GM19035 (cell line): ENCODE measurements at regions not wholly inside any gene's neighbourhood (a gene's known extent, or its start where the extent isn't known, plus 50 kb on each side); places are given as distances from the start of the nearest gene placed in this dataset.

Experiments
- ATAC-seq: cut with Tn5 transposase; IDR thresholded peaks from one replicate; pipeline ENCODE4 v1.9.1; 2021; ENCODE audit not compliant: unreplicated experiment

DNA sequence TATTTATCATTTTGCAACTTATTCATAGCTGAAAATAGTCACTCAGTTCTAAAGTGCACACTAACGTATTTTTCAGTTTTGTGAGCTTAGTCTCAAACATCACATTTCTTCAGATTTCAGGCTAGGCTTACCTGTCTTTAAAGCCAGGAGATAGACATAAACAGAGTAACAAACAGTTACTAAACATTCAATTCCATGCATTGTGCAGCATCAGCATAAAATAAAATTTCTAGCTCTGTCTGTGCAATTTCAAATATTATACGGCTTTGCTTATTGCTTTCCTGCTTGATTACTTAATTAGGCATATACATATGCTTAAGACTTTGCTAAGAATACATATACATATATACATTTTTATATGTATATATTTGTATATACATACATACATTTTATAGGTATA, 637.0 kb downstream of the NR4A2 start:
- no peak for ATAC-seq

DNA sequence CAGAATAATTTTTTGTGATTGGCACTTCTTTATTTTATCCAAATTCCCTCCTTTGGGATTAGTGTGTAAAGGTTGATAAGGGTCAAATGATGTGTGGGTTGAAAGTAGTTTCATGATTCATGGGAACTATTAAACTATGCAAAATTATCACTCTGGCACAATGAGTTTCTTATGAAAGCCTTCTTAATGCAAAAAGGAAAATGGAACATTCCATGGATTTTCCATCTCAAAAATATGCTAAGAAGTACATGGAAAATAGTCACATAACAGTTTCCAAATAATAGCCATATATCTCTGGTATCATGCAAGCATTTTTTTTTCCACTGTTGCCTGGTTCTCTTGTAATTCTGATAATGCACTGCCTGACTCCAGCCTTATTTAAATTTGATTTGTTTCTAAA, 639.7 kb downstream of the NR4A2 start:
- ATAC-seq: no peak

GRCh38 chr2:155692106-155692505, 640.4 kb downstream of the NR4A2 start:
- ATAC-seq: no peak

DNA sequence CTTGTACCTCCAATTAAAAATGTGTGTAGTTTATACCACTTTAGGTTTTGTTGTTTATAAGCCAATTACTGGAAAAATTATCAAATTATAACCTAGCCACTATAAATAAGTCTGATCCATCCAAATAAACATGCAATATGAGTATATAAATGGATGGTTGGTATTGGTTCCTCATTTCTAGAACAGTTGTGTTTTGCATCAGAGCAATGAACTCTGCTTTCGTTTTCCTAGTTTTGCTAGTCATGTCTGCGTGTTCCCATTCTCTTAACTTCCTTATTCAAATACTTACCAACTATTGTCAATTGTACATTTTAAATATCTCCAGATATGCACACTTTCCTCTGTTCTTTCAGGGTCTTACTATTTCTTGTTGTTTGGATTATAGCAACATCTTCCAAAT, 641.7 kb downstream of the NR4A2 start:
- peak; percentile 87 for ATAC-seq

GRCh38 chr2:155689791-155690190, 642.7 kb downstream of the NR4A2 start:
- no peak for ATAC-seq

DNA sequence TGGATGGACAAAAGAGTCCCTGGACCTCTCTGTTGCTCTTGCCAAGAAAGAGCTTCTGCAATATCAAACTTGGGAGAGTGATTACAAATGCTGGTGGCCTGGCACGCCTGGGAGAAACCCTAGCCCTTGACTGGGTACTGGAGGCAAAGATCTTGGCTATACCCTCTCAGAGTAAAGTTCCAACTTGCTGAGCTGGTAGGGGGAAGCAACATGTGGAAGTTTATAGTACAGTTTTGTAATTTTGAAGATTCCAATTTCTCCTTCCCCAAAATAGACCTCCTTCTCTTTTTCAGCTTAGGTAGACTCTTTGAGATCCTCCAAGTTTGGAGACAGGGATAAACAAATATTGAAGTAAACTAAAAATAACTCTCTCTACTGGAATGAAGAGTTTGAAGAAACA, 645.3 kb downstream of the NR4A2 start:
- ATAC-seq: no peak

DNA sequence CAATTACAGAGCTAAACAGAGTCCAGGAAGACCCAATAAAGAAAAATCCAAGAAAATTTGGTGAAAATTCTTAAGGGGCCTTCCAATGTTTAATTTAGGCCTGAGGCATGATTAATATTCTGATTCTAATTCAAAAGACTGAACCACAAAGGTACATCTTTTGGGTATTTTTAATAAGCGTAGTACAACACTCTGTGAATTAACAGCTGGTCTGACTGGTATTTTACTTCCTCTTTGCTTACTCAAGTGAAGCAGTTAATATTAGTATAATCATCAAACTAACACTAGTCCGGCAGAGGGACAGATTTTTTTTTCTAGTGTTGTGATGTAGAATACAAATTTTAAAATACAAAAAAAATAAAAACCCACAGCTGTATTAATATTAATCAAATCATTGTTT, 652.9 kb downstream of the NR4A2 start:
- no peak for ATAC-seq

DNA sequence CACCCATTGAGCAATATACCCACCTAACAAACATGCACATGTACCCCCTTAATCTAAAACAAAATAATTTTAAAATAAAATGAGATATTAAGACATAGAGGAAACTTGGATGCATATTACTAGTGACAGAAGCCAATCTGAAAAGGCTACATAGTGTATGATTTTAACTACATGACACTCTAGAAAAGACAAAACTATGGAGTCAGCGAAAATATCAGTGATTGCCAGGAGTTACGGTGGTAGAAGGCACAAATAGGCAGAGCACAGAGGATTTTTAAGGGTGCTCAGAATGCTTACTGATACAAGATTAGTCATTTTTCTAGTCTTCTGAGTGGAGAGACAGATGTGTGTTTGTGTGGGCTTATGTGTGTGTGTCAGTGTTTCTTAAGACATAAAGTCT, 656.6 kb downstream of the NR4A2 start:
- no peak for ATAC-seq

- ATAC-seq: no peak
Observed at GRCh38 chr2:155665704-155666103, 666.8 kb downstream of the NR4A2 start.

- no peak for ATAC-seq
Observed at GRCh38 chr2:155663265-155663664, 669.3 kb downstream of the NR4A2 start.

DNA sequence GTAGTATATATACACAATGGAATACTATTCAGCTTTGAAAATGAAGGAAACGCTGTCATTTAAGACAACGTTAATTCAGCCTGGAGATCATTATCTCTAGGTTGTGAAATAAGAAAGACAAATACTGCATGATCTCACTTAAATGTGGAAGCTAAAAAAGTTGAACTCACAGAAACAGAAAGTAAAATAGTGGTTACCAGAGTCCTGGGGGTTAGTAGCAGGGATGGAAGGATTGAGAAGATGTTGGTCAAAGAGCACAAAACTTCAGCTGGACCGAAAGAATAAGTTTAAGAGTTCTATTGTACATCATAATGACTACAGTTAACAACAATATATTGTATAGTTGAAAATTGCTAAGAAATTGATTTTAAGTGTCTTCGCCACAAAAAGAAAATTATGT, 670.3 kb downstream of the NR4A2 start:
- ATAC-seq: no peak

DNA sequence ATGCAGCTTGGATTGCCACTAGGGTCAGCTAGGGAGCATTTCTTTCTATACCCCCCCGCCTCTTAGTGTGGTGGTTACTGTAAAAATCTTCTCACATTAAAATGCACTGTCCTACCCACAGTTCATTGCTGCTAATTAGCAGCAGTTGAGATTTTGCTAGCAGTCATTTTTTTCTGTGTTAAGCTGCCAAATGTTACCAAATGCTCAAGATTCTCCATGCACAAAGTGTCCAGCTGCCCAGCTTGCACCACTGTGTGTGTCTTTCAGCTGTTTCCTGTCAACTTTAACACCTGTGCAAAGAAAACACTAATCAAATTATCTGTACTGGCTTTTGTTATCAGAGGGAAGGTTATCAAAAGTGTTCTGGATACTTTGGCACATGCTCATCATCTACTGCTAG, 679.3 kb downstream of the NR4A2 start:
- ATAC-seq: no peak

- ATAC-seq: no peak
Observed at GRCh38 chr2:155651851-155652250, 680.7 kb downstream of the NR4A2 start.

- ATAC-seq: no peak
Observed at GRCh38 chr2:155645791-155646190, 686.7 kb downstream of the NR4A2 start.

DNA sequence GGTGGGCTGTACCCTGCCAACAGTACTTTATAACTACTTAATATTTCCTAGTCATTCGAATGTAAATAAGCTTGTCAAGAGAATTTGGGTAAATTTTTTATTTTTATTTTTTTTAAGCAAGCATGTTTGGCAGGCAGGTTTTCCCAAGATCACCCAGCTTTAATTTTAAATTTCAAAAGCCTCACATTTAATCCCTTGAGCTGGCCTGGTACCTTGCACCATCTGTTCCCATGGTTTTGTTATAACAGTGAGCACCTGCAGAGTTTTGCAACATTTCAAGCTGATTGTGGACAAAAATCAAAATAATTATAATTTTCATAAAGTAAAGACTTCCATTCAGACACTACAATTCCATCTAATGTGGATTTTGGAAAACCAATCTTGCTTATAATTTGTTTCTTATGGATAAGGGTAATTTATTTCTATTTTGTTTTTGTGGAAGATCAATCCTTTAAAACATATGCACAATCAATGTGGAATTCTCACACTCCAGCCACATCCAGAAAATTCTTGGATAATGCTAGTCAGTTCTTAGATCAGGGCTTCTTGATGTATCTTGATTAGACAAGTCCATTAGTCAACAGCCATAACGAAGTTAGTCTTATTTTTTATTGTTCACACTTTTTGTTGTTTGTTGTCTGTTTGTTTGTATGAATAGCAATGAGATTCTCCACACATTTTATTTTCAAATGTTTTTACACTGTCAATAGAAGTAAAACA, 689.3 kb downstream of the NR4A2 start:
- no peak for ATAC-seq

DNA sequence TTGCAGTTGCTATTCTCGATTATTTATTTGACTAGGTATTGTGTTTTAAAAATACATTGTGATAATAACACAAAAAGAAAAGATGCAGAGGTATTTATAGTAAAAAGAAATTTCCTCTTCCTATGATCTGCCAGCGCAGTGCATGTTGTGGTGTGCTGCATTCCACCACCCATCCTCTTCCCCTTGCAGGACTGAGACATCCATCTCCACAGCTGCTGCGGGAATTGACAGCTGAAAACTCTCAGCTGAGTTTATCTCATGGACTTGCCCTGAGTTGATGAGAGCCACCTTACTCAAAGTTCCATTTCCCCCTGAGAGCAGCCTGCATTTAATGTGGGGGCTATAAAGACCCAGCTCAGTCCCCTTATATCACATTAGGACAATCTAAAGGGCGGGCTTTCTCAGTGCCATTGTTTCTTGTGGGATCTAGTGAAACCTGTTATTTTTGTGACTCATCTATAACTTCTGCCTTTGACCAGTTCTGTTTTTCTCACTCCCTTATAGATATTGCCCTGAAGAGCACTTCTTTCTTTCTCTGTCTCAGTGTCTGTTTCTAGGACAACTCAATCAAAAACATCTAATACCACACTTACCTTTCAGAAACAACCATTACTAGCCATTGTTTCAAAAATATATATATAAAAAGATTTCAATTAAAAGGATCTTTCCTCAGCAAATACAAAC, 698.5 kb downstream of the NR4A2 start:
- peak; percentile 99 for ATAC-seq

DNA sequence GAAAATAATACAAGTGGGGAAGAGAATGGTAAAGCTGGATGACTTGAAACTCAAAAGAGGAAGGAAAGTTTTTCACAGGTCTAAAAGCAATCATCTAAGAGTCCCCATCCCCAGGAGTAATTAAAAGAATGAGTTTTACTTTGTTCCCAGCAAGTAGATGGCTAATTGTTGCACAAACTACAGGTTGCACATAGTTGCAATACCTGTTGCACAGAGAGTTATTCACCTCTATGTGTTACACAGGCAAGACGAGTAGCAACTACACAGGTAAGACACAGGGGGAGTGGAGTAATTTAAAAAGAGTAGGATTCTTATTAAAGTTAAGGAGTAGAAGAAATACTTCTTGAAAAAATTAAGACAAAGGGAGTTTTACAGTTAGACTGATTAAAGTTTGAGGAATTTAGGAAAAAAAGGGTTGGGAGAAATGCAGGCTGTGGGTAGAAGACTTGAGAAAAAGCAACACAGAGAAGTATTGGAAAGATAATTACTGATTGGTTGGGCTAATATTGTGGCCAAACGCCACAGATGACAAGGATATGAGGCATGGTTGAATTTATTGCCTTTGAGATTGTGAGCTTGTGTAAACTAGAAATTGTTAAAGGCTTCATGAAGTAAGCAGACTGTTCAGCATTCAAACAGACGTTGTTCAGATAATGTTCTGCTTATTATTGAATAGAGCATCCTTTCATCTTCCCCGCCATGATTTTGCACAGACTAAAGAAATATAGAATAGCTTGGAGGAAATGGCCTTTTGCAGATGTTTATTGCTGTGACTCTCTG, 699.3 kb downstream of the NR4A2 start:
- ATAC-seq: no peak

- ATAC-seq: no peak
Observed at GRCh38 chr2:155630760-155631159, 701.8 kb downstream of the NR4A2 start.

- no peak for ATAC-seq
Observed at GRCh38 chr2:155622443-155622842, 710.1 kb downstream of the NR4A2 start.

- no peak for ATAC-seq
Observed at GRCh38 chr2:155600914-155601760, 731.4 kb downstream of the NR4A2 start.

DNA sequence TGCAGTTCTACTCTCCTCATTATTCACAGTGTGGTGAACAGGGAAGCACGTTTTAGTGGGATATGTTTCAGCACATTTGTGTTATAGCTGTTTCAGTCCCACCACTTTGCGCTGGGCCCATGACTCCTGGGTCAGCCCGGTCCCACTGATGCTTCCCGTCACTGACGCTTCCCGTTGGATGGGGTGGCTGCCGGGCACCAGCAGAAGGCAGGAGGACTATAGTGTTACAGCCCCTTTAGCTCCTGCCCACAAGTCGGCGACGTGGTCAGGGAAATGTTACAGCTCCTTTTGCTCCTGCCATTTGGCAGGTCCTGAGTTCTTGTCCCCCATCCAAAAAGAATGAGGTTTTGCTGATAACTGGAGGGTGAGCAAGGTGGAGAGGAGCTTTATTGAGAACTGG, 732.2 kb downstream of the NR4A2 start:
- ATAC-seq: no peak
